Endodermal cell (in vitro differentiated cells): ENCODE measurements at regions not wholly inside any gene's neighbourhood (a gene's known extent, or its start where the extent isn't known, plus 50 kb on each side); places are given as distances from the start of the nearest gene placed in this dataset.

Experiments used
- DNase-seq: peaks from one replicate; pipeline ENCODE4 v3.0.0-alpha.2; 2017
- H3K27ac ChIP-seq: 2 replicates; pipeline ENCODE4 v1.5.1; 2013; ENCODE audit warnings: mild to moderate bottlenecking, low read depth, low read length, moderate library complexity
- H3K27me3 ChIP-seq: 2 replicates; pipeline ENCODE4 v1.6.1; 2013; ENCODE audit warnings: mild to moderate bottlenecking, low read length, moderate library complexity; ENCODE audit not compliant: insufficient read depth, control insufficient read depth, poor library complexity, severe bottlenecking
- H3K36me3 ChIP-seq: 2 replicates; pipeline ENCODE4 v1.7.0; 2013; ENCODE audit warnings: mild to moderate bottlenecking, low read length, moderate library complexity; ENCODE audit not compliant: control insufficient read depth, insufficient read depth
- H3K4me1 ChIP-seq: one replicate; pipeline ENCODE4 v1.7.0; 2013; ENCODE audit warnings: low read length; ENCODE audit not compliant: control insufficient read depth, insufficient read depth
- H3K4me3 ChIP-seq: 2 replicates; pipeline ENCODE4 v1.5.1; 2013; ENCODE audit warnings: mild to moderate bottlenecking, low read length, moderate library complexity
- H3K9ac ChIP-seq: 2 replicates; pipeline ENCODE4 v1.6.1; 2013; ENCODE audit warnings: mild to moderate bottlenecking, low read length, moderate library complexity; ENCODE audit not compliant: poor library complexity, severe bottlenecking; ENCODE audit errors: extremely low read depth
- H3K9me3 ChIP-seq: 2 replicates; pipeline ENCODE4 v1.6.1; 2013; ENCODE audit warnings: mild to moderate bottlenecking, low read length, moderate library complexity; ENCODE audit not compliant: control insufficient read depth
- H3K27ac Mint-ChIP-seq: 2 replicates; pipeline ENCODE4 v1.8.0; 2020; ENCODE audit warnings: mixed read lengths
- H3K27me3 Mint-ChIP-seq: 2 replicates; pipeline ENCODE4 v1.8.0; 2021; ENCODE audit warnings: mild to moderate bottlenecking, mixed read lengths; ENCODE audit not compliant: insufficient read depth
- H3K36me3 Mint-ChIP-seq: 2 replicates; pipeline ENCODE4 v1.8.0; 2020; ENCODE audit warnings: low read depth, mixed read lengths
- H3K4me1 Mint-ChIP-seq: 2 replicates; pipeline ENCODE4 v1.8.0; 2020; ENCODE audit warnings: mixed read lengths
- H3K4me3 Mint-ChIP-seq: 2 replicates; pipeline ENCODE4 v1.8.0; 2020; ENCODE audit warnings: mild to moderate bottlenecking, moderate library complexity, mixed read lengths
- H3K9me3 Mint-ChIP-seq: 2 replicates; pipeline ENCODE4 v1.8.0; 2020; ENCODE audit warnings: mild to moderate bottlenecking, mixed read lengths
- WGBS, 2 experiments: methylation state at CpG; one replicate each; pipeline versions ENCODE4 v1.1.5 to v1.1.7; 2013; ENCODE audit warnings: missing lambda C conversion rate in 2 of 2, mixed read lengths in 1 of 2; ENCODE audit not compliant: insufficient coverage in 1 of 2, insufficient read length in 1 of 2; 5-methylcytosine and 5-hydroxymethylcytosine counted together
- TF ChIP-seq, protein P1 (sequence below): fragments of 200-600 bp; sonication (generic); conservative IDR thresholded peaks from 2 replicates; pipeline ENCODE4 v1.5.0; 2021; ENCODE audit warnings: antibody characterized with exemption, mild to moderate bottlenecking

DNA sequence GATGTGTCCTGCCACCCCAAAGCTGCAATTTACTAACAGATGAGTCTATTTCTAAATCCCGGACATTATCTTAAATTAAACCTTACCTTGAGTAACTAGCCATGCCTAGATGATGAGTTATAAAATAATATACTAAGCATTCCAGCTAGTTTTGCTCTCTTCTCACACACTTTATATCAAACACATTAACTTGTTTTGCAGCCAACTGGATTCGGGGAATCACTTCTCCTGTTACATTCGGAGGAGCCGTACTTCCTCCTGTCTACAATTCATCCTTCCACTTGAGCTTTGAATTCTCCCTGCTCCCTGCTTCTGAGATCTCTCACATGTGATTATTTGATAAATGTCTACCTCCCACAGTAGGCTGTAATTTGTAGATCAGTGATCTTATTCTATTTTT lies 420.1 kb downstream of the GJA1 start:
- H3K36me3 ChIP-seq: no peaks in the 10 kb centered on the region
- peaks cover 10% of the 10 kb centered on the region for H3K9me3 Mint-ChIP-seq
- no peak overlapping the region for H3K27ac Mint-ChIP-seq
- H3K4me1 Mint-ChIP-seq: peaks cover 16% of the 10 kb centered on the region
- TF ChIP-seq, protein P1, sequence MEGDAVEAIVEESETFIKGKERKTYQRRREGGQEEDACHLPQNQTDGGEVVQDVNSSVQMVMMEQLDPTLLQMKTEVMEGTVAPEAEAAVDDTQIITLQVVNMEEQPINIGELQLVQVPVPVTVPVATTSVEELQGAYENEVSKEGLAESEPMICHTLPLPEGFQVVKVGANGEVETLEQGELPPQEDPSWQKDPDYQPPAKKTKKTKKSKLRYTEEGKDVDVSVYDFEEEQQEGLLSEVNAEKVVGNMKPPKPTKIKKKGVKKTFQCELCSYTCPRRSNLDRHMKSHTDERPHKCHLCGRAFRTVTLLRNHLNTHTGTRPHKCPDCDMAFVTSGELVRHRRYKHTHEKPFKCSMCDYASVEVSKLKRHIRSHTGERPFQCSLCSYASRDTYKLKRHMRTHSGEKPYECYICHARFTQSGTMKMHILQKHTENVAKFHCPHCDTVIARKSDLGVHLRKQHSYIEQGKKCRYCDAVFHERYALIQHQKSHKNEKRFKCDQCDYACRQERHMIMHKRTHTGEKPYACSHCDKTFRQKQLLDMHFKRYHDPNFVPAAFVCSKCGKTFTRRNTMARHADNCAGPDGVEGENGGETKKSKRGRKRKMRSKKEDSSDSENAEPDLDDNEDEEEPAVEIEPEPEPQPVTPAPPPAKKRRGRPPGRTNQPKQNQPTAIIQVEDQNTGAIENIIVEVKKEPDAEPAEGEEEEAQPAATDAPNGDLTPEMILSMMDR: no peak
- no peak overlapping the region for H3K4me3 Mint-ChIP-seq
- WGBS, 2 experiments: 92 to 96% methylated on average over 3 to 4 of the region's 4 CpGs
- no peak overlapping the region for H3K9ac ChIP-seq
- H3K9me3 ChIP-seq: peaks cover 24% of the 10 kb centered on the region
- no peaks in the 10 kb centered on the region for H3K27me3 Mint-ChIP-seq
- DNase-seq: no peak
- no peaks in the 10 kb centered on the region for H3K27me3 ChIP-seq
- no peak overlapping the region for H3K27ac ChIP-seq
- H3K36me3 Mint-ChIP-seq: no peaks in the 10 kb centered on the region
- no peaks in the 10 kb centered on the region for H3K4me1 ChIP-seq
- no peak overlapping the region for H3K4me3 ChIP-seq

DNA sequence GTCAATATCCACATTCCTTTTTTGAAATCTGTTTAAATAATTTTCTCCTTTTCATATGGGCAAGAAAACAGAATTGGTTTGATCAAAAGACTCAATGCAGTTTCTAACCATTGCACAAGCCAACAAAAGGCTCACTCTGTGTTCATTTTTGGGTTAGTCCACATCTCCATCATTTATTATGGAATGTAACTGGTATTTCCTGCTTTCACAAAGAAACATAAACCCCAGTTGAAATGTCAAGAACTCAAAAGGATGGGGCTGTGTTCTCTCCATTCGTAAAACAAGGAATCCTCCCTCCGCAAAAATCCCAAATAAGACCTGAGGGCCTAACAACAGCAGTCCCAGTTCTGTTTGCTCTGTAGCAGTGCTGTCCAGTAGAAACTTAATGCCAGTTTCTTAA lies 420.9 kb downstream of the GJA1 start:
- Mint-ChIP-seq H3K36me3 (peaks cover 2% of the 10 kb centered on the region), H3K27ac (no peak overlapping the region), H3K4me3 (no peak overlapping the region), H3K9me3 (peaks cover 14% of the 10 kb centered on the region), H3K27me3 (no peaks in the 10 kb centered on the region), H3K4me1 (peaks cover 11% of the 10 kb centered on the region)
- 92 to 93% methylated on average over 2 of the region's 2 CpGs for WGBS, 2 experiments
- Histone ChIP-seq H3K4me1 (no peaks in the 10 kb centered on the region), H3K4me3 (no peak overlapping the region), H3K36me3 (no peaks in the 10 kb centered on the region), H3K9me3 (peaks cover 28% of the 10 kb centered on the region), H3K27me3 (no peaks in the 10 kb centered on the region), H3K27ac (no peak overlapping the region), H3K9ac (no peak overlapping the region)
- no peak for DNase-seq
- TF ChIP-seq, protein P1: no peak

DNA sequence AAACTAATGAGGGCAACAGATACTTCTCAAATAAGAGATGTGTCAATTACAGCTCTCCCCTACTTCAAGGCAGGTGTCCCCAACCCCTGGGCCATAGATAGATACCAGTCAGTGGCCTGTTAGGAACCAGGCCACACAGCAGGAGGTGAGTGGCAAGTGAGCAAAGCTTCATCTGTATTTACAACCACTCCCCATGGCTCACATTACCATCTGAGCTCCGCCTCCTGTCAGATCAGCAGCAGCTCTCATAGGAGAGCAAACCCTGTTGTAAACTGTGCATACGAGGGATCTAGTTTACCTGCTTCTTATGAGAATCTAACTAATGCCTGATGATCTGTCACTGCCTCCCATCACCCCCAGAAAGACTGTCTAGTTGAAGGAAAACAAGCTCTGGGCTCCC lies 422.1 kb downstream of the GJA1 start:
- H3K36me3 Mint-ChIP-seq: peaks cover 7% of the 10 kb centered on the region
- no peaks in the 10 kb centered on the region for H3K27me3 ChIP-seq
- TF ChIP-seq, protein P1: no peak
- H3K27me3 Mint-ChIP-seq: no peaks in the 10 kb centered on the region
- H3K27ac ChIP-seq: no peak overlapping the region
- H3K27ac Mint-ChIP-seq: no peak overlapping the region
- H3K4me3 ChIP-seq: no peak overlapping the region
- 94 to 100% methylated on average over 2 of the region's 2 CpGs for WGBS, 2 experiments
- peaks cover 20% of the 10 kb centered on the region for H3K9me3 Mint-ChIP-seq
- no peak overlapping the region for H3K4me3 Mint-ChIP-seq
- no peaks in the 10 kb centered on the region for H3K36me3 ChIP-seq
- peaks cover 11% of the 10 kb centered on the region for H3K4me1 Mint-ChIP-seq
- no peak overlapping the region for H3K9ac ChIP-seq
- DNase-seq: peak; percentile 63
- H3K4me1 ChIP-seq: no peaks in the 10 kb centered on the region
- peaks cover 28% of the 10 kb centered on the region for H3K9me3 ChIP-seq
